AG04450 (cell line): ENCODE measurements at regions not wholly inside any gene's neighbourhood (a gene's known extent, or its start where the extent isn't known, plus 50 kb on each side); places are given as distances from the start of the nearest gene placed in this dataset.

Source experiments
- CTCF ChIA-PET: fragments of 300-600, 350-600 bp; formaldehyde crosslinking; extraction: SDS; loops from one replicate; lab custom pipeline; 2022; ENCODE audit warnings: antibody characterized with exemption, inconsistent platforms; lab: Charles Lee
- POLR2A ChIA-PET: fragments of 350-600 bp; formaldehyde crosslinking; extraction: SDS; loops from one replicate; lab custom pipeline; 2021; ENCODE audit warnings: antibody characterized with exemption, inconsistent platforms; lab: Yijun Ruan, JAX
- DNase-seq: peaks from one replicate; pipeline ENCODE4 v3.0.0-alpha.2; 2011; ENCODE audit warnings: low read depth, low spot score
- H3K27ac ChIP-seq: one replicate; pipeline ENCODE4 v1.5.1; 2012; ENCODE audit warnings: low read depth, low read length, control low read depth
- H3K27me3 ChIP-seq: one replicate; pipeline ENCODE4 v1.6.0; 2012; ENCODE audit warnings: low read length; ENCODE audit not compliant: control insufficient read depth, insufficient read depth
- H3K4me3 ChIP-seq: 2 replicates; pipeline ENCODE4 v1.5.1; 2011; ENCODE audit warnings: mild to moderate bottlenecking, low read depth, low read length, control low read depth
- H3K9me3 ChIP-seq: 2 replicates; pipeline ENCODE4 v1.5.1; 2012; ENCODE audit warnings: low read length; ENCODE audit not compliant: control insufficient read depth, insufficient read depth
- CTCF ChIP-seq: IDR thresholded peaks from 2 replicates; pipeline ENCODE4 v1.5.1; 2011; ENCODE audit warnings: low read depth, low read length, control low read depth, inconsistent platforms

- Histone ChIP-seq H3K4me3 (no peak overlapping the region), H3K9me3 (no peaks in the 10 kb centered on the region), H3K27me3 (no peaks in the 10 kb centered on the region), H3K27ac (no peak overlapping the region)
- no peak for DNase-seq
- CTCF ChIA-PET, result no interaction called here
- TF ChIP-seq CTCF, result no peak
- POLR2A ChIA-PET, result no interaction called here
These were observed 1110.9 kb downstream of the NLGN4X start for GRCh38 chrX:5117816-5118215.

GRCh38 chrX:5113128-5113527 is 1115.5 kb downstream of the NLGN4X start:
- CTCF ChIA-PET, result no interaction called here

DNA sequence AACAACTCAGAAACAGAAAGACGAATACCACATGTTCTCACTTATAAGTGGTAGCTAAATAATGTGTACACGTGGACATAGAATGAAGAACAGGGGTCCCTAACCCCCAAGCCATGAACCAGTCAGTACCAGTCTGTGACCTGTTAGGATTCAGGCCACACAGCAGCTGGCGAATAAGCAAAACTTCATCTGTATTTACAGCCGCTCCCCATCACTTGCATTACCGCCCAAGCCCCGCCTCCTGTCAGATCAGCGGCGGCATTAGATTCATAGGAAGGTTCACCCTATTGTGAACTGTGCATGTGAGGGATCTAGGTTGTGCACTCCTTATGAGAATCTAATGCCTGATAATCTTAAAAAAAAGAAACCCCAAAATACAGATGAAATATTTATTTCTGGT is 1128.7 kb downstream of the NLGN4X start:
- POLR2A ChIA-PET, result no interaction called here
- DNase-seq, result no peak
- Histone ChIP-seq H3K27ac (no peak overlapping the region), H3K4me3 (no peak overlapping the region), H3K27me3 (no peaks in the 10 kb centered on the region), H3K9me3 (no peaks in the 10 kb centered on the region)
- TF ChIP-seq CTCF, result no peak
- CTCF ChIA-PET, result no interaction called here

More at GRCh38 chrX:5113128-5113527, 1115.5 kb downstream of the NLGN4X start:
- TF ChIP-seq CTCF, result no peak
- POLR2A ChIA-PET, result no interaction called here
- H3K9me3 ChIP-seq, result no peaks in the 10 kb centered on the region
- H3K27ac ChIP-seq, result no peak overlapping the region
- DNase-seq, result no peak
- H3K27me3 ChIP-seq, result no peaks in the 10 kb centered on the region
- H3K4me3 ChIP-seq, result no peak overlapping the region

- Histone ChIP-seq H3K4me3 (no peak overlapping the region), H3K27me3 (no peaks in the 10 kb centered on the region), H3K9me3 (no peaks in the 10 kb centered on the region; the same call in none of the 2 replicates), H3K27ac (no peak overlapping the region)
- DNase-seq, result no peak
- no peak for TF ChIP-seq CTCF
- ChIA-PET POLR2A (no interaction called here), CTCF (no interaction called here)
These were observed 1142.3 kb downstream of the NLGN4X start for GRCh38 chrX:5086388-5086787.

DNA sequence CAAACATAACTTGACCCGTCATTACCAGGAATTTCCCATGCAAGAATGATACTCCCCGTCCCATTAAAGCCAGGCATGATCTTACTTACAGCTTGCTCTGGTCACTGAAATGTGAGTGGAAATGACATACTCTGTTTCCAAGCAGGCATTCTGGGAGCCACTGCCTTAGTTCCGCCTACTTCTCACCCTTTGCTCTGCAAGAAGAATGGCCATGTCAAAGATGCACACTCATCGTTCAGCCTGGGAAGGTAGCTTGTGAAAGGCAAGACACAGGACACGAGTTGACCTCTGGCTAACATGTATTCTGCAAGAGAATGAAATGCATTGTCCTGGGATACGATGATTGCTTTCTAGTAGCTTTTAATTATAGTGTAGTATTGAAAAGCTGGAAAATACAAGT is 1144.4 kb downstream of the NLGN4X start:
- DNase-seq, result no peak
- ChIA-PET POLR2A (no interaction called here), CTCF (no interaction called here)
- H3K27me3 ChIP-seq, result no peaks in the 10 kb centered on the region
- H3K27ac ChIP-seq, result no peak overlapping the region
- no peak for TF ChIP-seq CTCF
- no peaks in the 10 kb centered on the region; the same call in none of the 2 replicates for H3K9me3 ChIP-seq
- no peak overlapping the region for H3K4me3 ChIP-seq
